IMR-90 (cell line): ENCODE measurements at regions not wholly inside any gene's neighbourhood (a gene's known extent, or its start where the extent isn't known, plus 50 kb on each side); places are given as distances from the start of the nearest gene placed in this dataset.

ENCODE experiments used
- ATAC-seq: fragments of 200-7000 bp; cut with Tn5 transposase; 2 replicates; pipeline ENCODE4 v1.9.1; 2020; ENCODE audit warnings: low read depth, mild to moderate bottlenecking, moderate library complexity
- BruUV-seq: library from RNA; stranded (reverse); fragments of 400-500 nt; replicated peaks from 2 replicates; lab custom pipeline; 2021; lab: Mats Ljungman, UMichigan
- CTCF ChIA-PET: fragments of 300-600 bp; formaldehyde crosslinking; extraction: SDS; loops from one replicate; lab custom pipeline; 2021; ENCODE audit warnings: antibody characterized with exemption; lab: Yijun Ruan, JAX
- POLR2A ChIA-PET: fragments of 300-600 bp; sonication (Branson Sonifier 250); formaldehyde crosslinking; loops from one replicate; lab custom pipeline; 2022; ENCODE audit warnings: antibody characterized with exemption; ENCODE audit not compliant: unreplicated experiment; lab: Charles Lee
- DNase-seq: peaks from one replicate; pipeline ENCODE4 v3.0.0; 2013
- H2AFZ ChIP-seq: replicated peaks from 2 replicates; pipeline ENCODE3; 2013; ENCODE audit warnings: low read length, mild to moderate bottlenecking; ENCODE audit not compliant: poor library complexity
- H2AK5ac ChIP-seq: 2 replicates; pipeline ENCODE4 v1.6.1; 2013; ENCODE audit warnings: low read depth, low read length, inconsistent platforms
- H2AK9ac ChIP-seq: replicated peaks from 2 replicates; pipeline ENCODE3; 2013; ENCODE audit warnings: mild to moderate bottlenecking, low read depth, low read length, moderate library complexity; ENCODE audit not compliant: poor library complexity
- H2BK120ac ChIP-seq: 2 replicates; pipeline ENCODE4 v1.6.1; 2013; ENCODE audit warnings: low read depth, low read length, inconsistent platforms
- H2BK15ac ChIP-seq: 3 replicates; pipeline ENCODE4 v1.6.1; 2013; ENCODE audit warnings: low read depth, low read length, inconsistent platforms
- H2BK20ac ChIP-seq: 2 replicates; pipeline ENCODE4 v1.6.1; 2013; ENCODE audit warnings: low read depth, mild to moderate bottlenecking, inconsistent platforms, low read length, moderate library complexity
- H2BK5ac ChIP-seq: 2 replicates; pipeline ENCODE4 v1.6.1; 2013; ENCODE audit warnings: mild to moderate bottlenecking, low read depth, low read length, inconsistent platforms; ENCODE audit not compliant: poor library complexity, severe bottlenecking
- H3K14ac ChIP-seq: replicated peaks from 2 replicates; pipeline ENCODE4 v1.6.1; 2013; ENCODE audit warnings: low read depth, low read length, inconsistent platforms
- H3K18ac ChIP-seq: 2 replicates; pipeline ENCODE4 v1.6.1; 2013; ENCODE audit warnings: low read depth, low read length, control low read depth
- H3K23ac ChIP-seq: 2 replicates; pipeline ENCODE4 v1.6.1; 2013; ENCODE audit warnings: low read depth, low read length, inconsistent platforms
- H3K27ac ChIP-seq: 2 replicates; pipeline ENCODE4 v1.5.1; 2013; ENCODE audit warnings: mild to moderate bottlenecking, control low read depth, low read length; ENCODE audit not compliant: insufficient read depth
- H3K27me3 ChIP-seq: 2 replicates; pipeline ENCODE4 v1.6.1; 2013; ENCODE audit warnings: low read length; ENCODE audit not compliant: control insufficient read depth, insufficient read depth
- H3K36me3 ChIP-seq: 2 replicates; pipeline ENCODE4 v1.6.1; 2013; ENCODE audit warnings: low read length, mixed read lengths; ENCODE audit not compliant: control insufficient read depth, insufficient read depth
- H3K4ac ChIP-seq: 2 replicates; pipeline ENCODE4 v1.6.1; 2013; ENCODE audit warnings: low read depth, low read length, inconsistent platforms
- H3K4me1 ChIP-seq: 2 replicates; pipeline ENCODE4 v1.6.1; 2013; ENCODE audit warnings: low read length, mixed read lengths; ENCODE audit not compliant: control insufficient read depth, insufficient read depth
- H3K4me2 ChIP-seq: 2 replicates; pipeline ENCODE4 v1.6.1; 2013; ENCODE audit warnings: low read depth, mild to moderate bottlenecking, control low read depth, low read length, moderate library complexity
- H3K4me3 ChIP-seq: 2 replicates; pipeline ENCODE4 v1.5.1; 2013; ENCODE audit warnings: low read depth, mild to moderate bottlenecking, control low read depth, low read length, moderate library complexity; ENCODE audit not compliant: insufficient read depth
- H3K56ac ChIP-seq: 2 replicates; pipeline ENCODE4 v1.6.1; 2013; ENCODE audit warnings: low read length, inconsistent platforms; ENCODE audit not compliant: insufficient read depth; ENCODE audit errors: extremely low read depth
- H3K79me1 ChIP-seq, 2 experiments: 2 replicates each; pipeline ENCODE4 v1.6.1; 2013; ENCODE audit warnings: low read length in 2 of 2, inconsistent platforms in 1 of 2, low read depth in 1 of 2
- H3K9ac ChIP-seq: 2 replicates; pipeline ENCODE4 v1.6.1; 2013; ENCODE audit warnings: low read depth, low read length, control low read depth
- H3K9me1 ChIP-seq: 2 replicates; pipeline ENCODE4 v1.6.1; 2013; ENCODE audit warnings: low read length, inconsistent platforms; ENCODE audit not compliant: insufficient read depth
- H3K9me3 ChIP-seq: 2 replicates; pipeline ENCODE4 v1.6.1; 2013; ENCODE audit warnings: low read length; ENCODE audit not compliant: control insufficient read depth, insufficient read depth
- H4K20me1 ChIP-seq: 2 replicates; pipeline ENCODE4 v1.6.1; 2013; ENCODE audit warnings: low read length, inconsistent platforms; ENCODE audit not compliant: insufficient read depth
- H4K5ac ChIP-seq: 2 replicates; pipeline ENCODE4 v1.6.1; 2013; ENCODE audit warnings: mild to moderate bottlenecking, low read depth, low read length, control low read depth
- H4K8ac ChIP-seq, 2 experiments: 2 replicates each; pipeline ENCODE4 v1.6.1; 2013; ENCODE audit warnings: low read depth in 2 of 2, low read length in 2 of 2, control low read depth in 1 of 2, inconsistent platforms in 1 of 2
- H4K91ac ChIP-seq: 2 replicates; pipeline ENCODE4 v1.6.1; 2013; ENCODE audit warnings: low read depth, low read length, inconsistent platforms; ENCODE audit not compliant: insufficient read depth
- CEBPB ChIP-seq: IDR thresholded peaks from 2 replicates; pipeline ENCODE4 v1.6.1; 2012; ENCODE audit warnings: low read depth, low read length, improper control_type of control experiment
- ELK1 ChIP-seq: fragments of 150-350 bp; IDR thresholded peaks from 2 replicates; pipeline ENCODE4 v1.6.1; 2016; ENCODE audit warnings: low read depth, mild to moderate bottlenecking, low read length, moderate library complexity, borderline replicate concordance
- FOS ChIP-seq: fragments of 150-350 bp; IDR thresholded peaks from 2 replicates; pipeline ENCODE4 v1.6.1; 2016; ENCODE audit warnings: low read depth, low read length
- MAZ ChIP-seq: IDR thresholded peaks from 2 replicates; pipeline ENCODE4 v1.6.1; 2012; ENCODE audit warnings: low read depth, mild to moderate bottlenecking, low read length, improper control_type of control experiment, moderate library complexity, borderline replicate concordance
- NFE2L2 ChIP-seq: fragments of 150-350 bp; IDR thresholded peaks from 2 replicates; pipeline ENCODE4 v1.6.1; 2016; ENCODE audit warnings: low read depth, mild to moderate bottlenecking, low read length
- POLR2A ChIP-seq: IDR thresholded peaks from 2 replicates; pipeline ENCODE4 v1.6.1; 2012; ENCODE audit warnings: mild to moderate bottlenecking, low read depth, low read length
- RAD21 ChIP-seq: IDR thresholded peaks from 2 replicates; pipeline ENCODE4 v1.6.1; 2012; ENCODE audit warnings: low read length, improper control_type of control experiment
- RFX5 ChIP-seq: IDR thresholded peaks from 2 replicates; pipeline ENCODE4 v1.8.0; 2012; ENCODE audit warnings: low read depth, mild to moderate bottlenecking, low read length, moderate library complexity
- USF2 ChIP-seq: fragments of 150-350 bp; IDR thresholded peaks from 2 replicates; pipeline ENCODE4 v1.6.1; 2017; ENCODE audit warnings: mild to moderate bottlenecking, antibody characterized with exemption, low read length, low read depth
- WGBS, 2 experiments: methylation state at CpG; one replicate each; pipeline versions ENCODE4 v1.1.5 to v1.1.7; 2013; ENCODE audit warnings: missing lambda C conversion rate in 2 of 2; ENCODE audit not compliant: insufficient read length in 1 of 2; ENCODE audit errors: extremely low coverage in 2 of 2; 5-methylcytosine and 5-hydroxymethylcytosine counted together
- dilution Hi-C: fragments of 300-500 bp; cut with HindIII; formaldehyde crosslinking; loops from one replicate; pipeline ENCODE4 v1.14.3; 2018; ENCODE audit warnings: low sequenced_read_pairs; ENCODE audit not compliant: unreplicated experiment
- in situ Hi-C: fragments of 300-500 bp; cut with MboI; formaldehyde crosslinking; loops from 3 replicates; pipeline ENCODE4 v1.14.3; 2019; ENCODE audit warnings: low sequenced_read_pairs, inconsistent platforms, mixed read lengths
- intact Hi-C: fragments of 100-400 bp; cut with micrococcal nuclease; formaldehyde crosslinking; loops from 2 replicates; pipeline ENCODE4 v1.10.0; 2022
- TF ChIP-seq, protein P1 (sequence below): conservative IDR thresholded peaks from 2 replicates; pipeline ENCODE4 v1.5.1; 2012; ENCODE audit warnings: mild to moderate bottlenecking, low read depth, low read length, improper control_type of control experiment

GRCh38 chr17:14731591-14731990, 430.7 kb downstream of the HS3ST3B1 start:
- Histone ChIP-seq H2AK5ac (no peak overlapping the region), H3K36me3 (no peaks in the 10 kb centered on the region), H2BK120ac (no peak overlapping the region), H3K9ac (no peak overlapping the region), H2BK5ac (no peak overlapping the region), H3K9me1 (no peaks in the 10 kb centered on the region), H3K4me1 (peaks cover 5% of the 10 kb centered on the region; the same call in 1 of the 2 replicates), H3K27me3 (no peaks in the 10 kb centered on the region), H3K14ac (no peak overlapping the region), H3K4me2 (no peak overlapping the region), H3K79me1 (no peaks in the 10 kb centered on the region), H2BK20ac (no peak overlapping the region), H4K8ac (no peak overlapping the region), H3K4ac (no peak overlapping the region), H3K56ac (no peak overlapping the region), H4K20me1 (no peaks in the 10 kb centered on the region), H2BK15ac (no peak overlapping the region; the same call in 2 of the 3 replicates), H4K5ac (no peak overlapping the region), H3K4me3 (no peak overlapping the region), H2AFZ (no peak overlapping the region), H2AK9ac (no peak overlapping the region), H3K23ac (no peak overlapping the region), H3K18ac (no peak overlapping the region), H4K91ac (no peak overlapping the region), H3K9me3 (no peaks in the 10 kb centered on the region), H3K27ac (no peak overlapping the region)
- ChIA-PET CTCF (no interaction called here), POLR2A (no interaction called here)
- in situ Hi-C loops, result loop anchor here (10.0 kb wide), 1 partner anchor 113 kb away; no protein-coding TSS in a partner anchor
- no CpG with 5 or more reads among the region's 4 CpGs for WGBS, 2 experiments
- TF ChIP-seq RAD21 (no peak), USF2 (no peak), NFE2L2 (no peak), RFX5 (no peak), MAZ (no peak), ELK1 (no peak), CEBPB (no peak), POLR2A (no peak), FOS (no peak)
- TF ChIP-seq, protein P1, sequence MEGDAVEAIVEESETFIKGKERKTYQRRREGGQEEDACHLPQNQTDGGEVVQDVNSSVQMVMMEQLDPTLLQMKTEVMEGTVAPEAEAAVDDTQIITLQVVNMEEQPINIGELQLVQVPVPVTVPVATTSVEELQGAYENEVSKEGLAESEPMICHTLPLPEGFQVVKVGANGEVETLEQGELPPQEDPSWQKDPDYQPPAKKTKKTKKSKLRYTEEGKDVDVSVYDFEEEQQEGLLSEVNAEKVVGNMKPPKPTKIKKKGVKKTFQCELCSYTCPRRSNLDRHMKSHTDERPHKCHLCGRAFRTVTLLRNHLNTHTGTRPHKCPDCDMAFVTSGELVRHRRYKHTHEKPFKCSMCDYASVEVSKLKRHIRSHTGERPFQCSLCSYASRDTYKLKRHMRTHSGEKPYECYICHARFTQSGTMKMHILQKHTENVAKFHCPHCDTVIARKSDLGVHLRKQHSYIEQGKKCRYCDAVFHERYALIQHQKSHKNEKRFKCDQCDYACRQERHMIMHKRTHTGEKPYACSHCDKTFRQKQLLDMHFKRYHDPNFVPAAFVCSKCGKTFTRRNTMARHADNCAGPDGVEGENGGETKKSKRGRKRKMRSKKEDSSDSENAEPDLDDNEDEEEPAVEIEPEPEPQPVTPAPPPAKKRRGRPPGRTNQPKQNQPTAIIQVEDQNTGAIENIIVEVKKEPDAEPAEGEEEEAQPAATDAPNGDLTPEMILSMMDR, result no peak
- ATAC-seq (no peak), DNase-seq (no peak)
- no TSS peak for BruUV-seq
- intact Hi-C loops, result no loop called here
- dilution Hi-C loops, result no loop called here
